ENCODE measurements at regions not wholly inside any gene's neighbourhood (a gene's known extent, or its start where the extent isn't known, plus 50 kb on each side); places are given as distances from the start of the nearest gene placed in this dataset.

DNA sequence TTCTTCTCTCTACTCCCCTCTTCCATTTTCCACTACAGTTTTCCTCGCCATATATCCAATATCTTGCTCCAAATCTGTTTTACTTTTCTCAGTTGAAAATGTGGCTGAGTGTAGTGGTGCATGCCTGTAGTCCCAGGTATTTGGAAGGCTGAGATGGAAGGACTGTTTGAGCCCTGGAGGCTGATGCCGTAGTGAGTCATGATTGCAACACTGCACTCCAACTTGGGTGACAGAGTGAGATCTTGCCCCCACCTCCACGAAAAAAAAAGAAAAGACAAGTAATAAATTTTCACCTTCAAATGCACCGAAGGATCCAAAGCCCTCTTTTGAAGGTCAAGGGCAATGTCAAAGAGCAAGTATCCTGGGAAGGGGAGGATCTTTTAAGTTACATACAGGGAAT is 592.3 kb downstream of the TMEM114 start:
- Histone ChIP-seq H3K4me3 (ENCODE audit: low read length) (no peak overlapping the region), H3K9me3 (ENCODE audit: low read length) (no peaks in the 10 kb centered on the region), H3K36me3 (ENCODE audit: insufficient read depth, low read length) (no peaks in the 10 kb centered on the region), H3K4me1 (ENCODE audit: insufficient read depth, low read length) (no peaks in the 10 kb centered on the region), H2AFZ (ENCODE audit: low read depth, low read length) (no peak overlapping the region), H3K27me3 (ENCODE audit: insufficient read depth, low read length) (no peaks in the 10 kb centered on the region)

DNA sequence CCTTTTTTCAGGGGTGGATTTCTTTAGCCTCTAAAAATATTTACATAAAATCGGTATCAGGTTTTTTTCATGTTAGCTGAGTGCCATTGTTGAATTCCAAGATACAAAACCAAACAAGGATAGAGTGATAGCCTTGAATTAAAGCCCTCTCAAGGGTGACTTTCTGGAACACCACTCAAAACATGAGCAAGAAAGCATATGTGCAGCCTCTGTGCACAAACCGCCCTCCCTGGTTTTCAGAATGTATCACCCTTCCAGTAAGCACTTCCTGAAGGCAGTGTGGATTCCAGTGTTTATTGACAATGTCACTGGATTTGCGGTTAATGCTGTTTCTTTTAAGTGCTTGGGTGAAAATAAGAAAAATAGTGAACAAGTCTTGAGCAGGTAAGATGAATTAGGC is 597.7 kb downstream of the TMEM114 start:
- H3K36me3 ChIP-seq (ENCODE audit: insufficient read depth, low read length), result no peaks in the 10 kb centered on the region
- H3K4me3 ChIP-seq (ENCODE audit: low read length), result no peak overlapping the region
- no peak overlapping the region for H2AFZ ChIP-seq (ENCODE audit: low read depth, low read length)
- no peaks in the 10 kb centered on the region for H3K9me3 ChIP-seq (ENCODE audit: low read length)
- H3K27me3 ChIP-seq (ENCODE audit: insufficient read depth, low read length), result no peaks in the 10 kb centered on the region
- no peaks in the 10 kb centered on the region for H3K4me1 ChIP-seq (ENCODE audit: insufficient read depth, low read length)

DNA sequence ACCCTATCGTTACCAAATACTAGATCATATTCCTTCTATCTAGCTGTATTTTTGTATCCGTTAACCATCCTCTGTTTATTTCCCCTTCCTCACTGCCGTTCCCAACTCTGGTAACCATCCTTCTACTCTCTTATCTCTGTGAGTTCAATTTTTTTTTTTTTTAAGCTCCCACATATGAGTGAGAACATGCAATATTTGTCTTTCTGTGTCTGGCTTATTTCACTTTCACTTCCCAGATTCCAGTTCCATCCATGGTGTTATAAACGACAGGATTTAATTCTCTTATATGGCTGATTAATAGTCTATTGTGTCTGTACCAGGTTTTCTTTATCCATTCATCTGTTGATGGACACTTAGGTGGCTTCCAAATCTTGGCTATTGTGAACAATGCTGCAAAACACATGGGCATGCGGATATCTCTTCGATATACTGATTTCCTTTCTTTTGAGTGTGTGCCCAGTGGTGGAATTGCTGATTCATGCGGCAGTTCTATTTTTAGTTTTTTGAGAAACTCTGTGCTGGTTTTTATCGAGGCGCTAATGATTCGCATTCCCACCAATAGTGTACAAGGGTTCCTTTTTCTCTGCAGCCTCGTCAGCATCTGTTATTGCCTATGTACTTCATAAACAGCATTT is 599.6 kb downstream of the TMEM114 start:
- no peaks in the 10 kb centered on the region for H3K36me3 ChIP-seq (ENCODE audit: insufficient read depth, low read length)
- no peak overlapping the region for H2AFZ ChIP-seq (ENCODE audit: low read depth, low read length)
- H3K27me3 ChIP-seq (ENCODE audit: insufficient read depth, low read length), result no peaks in the 10 kb centered on the region
- no peaks in the 10 kb centered on the region for H3K9me3 ChIP-seq (ENCODE audit: low read length)
- no peak overlapping the region for H3K4me3 ChIP-seq (ENCODE audit: low read length)
- no peaks in the 10 kb centered on the region for H3K4me1 ChIP-seq (ENCODE audit: insufficient read depth, low read length)

DNA sequence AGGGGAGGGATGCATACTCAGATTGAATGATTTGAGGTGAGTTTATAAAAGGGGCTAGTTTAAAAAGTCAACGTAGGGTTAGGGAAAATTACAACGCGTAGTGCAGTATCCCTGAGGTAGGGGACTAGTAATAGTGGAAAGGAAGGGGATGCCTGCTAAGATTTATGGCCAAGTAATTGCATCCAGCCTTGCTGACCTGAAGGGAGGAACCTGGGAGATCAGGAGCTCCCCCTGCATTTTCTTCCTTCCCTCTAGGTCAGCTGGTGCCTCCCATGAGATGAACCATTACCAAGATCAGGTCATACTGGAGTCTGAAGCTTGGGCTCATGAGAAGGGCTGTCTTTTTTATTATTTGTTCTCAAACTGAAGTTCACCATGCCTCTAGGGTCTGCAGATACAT is 606.6 kb downstream of the TMEM114 start:
- H3K4me3 ChIP-seq (ENCODE audit: low read length), result no peak overlapping the region
- no peaks in the 10 kb centered on the region for H3K27me3 ChIP-seq (ENCODE audit: insufficient read depth, low read length)
- H3K9me3 ChIP-seq (ENCODE audit: low read length), result no peaks in the 10 kb centered on the region
- no peaks in the 10 kb centered on the region for H3K36me3 ChIP-seq (ENCODE audit: insufficient read depth, low read length)
- H3K4me1 ChIP-seq (ENCODE audit: insufficient read depth, low read length), result no peaks in the 10 kb centered on the region
- no peak overlapping the region for H2AFZ ChIP-seq (ENCODE audit: low read depth, low read length)

DNA sequence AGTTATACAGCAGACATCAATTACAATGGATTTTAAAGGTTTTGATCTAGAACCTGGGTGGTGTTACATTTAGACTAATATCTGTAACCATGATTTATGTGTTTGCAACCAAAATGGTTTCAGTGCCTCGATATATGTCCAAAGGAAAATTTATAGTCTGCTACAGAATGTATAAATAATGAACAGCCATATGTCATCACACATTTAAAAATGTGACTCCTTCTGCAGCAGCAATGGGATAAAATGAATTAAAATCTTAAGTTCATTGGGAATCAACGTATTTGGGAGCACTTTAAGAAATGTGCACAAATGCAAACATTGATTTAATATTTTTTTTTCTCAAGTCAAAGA is 610.2 kb downstream of the TMEM114 start:
- Histone ChIP-seq H3K27me3 (ENCODE audit: insufficient read depth, low read length) (no peaks in the 10 kb centered on the region), H3K4me1 (ENCODE audit: insufficient read depth, low read length) (no peaks in the 10 kb centered on the region), H3K36me3 (ENCODE audit: insufficient read depth, low read length) (no peaks in the 10 kb centered on the region), H3K4me3 (ENCODE audit: low read length) (no peak overlapping the region), H3K9me3 (ENCODE audit: low read length) (no peaks in the 10 kb centered on the region), H2AFZ (ENCODE audit: low read depth, low read length) (no peak overlapping the region)

DNA sequence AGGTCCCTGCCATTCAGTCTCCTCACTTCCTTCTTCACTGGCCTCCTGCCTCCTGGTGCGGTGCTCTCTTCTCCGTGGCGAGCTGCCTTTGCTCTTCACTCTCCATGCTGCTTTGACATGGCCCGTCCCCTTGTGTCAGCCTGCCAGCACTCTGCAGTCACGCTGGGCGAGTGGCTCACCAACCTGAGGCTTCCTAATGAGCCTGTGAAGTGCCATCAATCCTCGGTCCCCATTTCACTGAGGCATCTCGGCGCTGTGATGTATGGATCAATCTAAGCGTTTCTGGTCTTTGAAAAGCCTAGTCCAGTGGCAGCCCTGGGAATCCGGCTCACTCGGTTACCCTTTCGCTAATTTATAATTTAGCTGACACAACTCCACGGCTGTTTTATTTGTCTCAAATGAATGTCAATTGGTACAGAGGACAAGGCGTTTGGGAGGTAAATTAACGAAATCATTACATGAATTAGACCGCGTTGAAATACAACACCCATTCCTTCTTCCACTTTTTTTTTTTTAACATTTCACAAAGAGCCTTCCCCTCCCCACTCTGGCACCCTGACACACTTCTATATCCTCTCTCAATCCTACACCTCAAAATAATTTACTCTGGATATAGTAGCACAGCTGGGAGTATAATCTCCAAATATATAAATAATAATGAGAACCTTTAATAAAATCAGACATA is 610.7 kb downstream of the TMEM114 start:
- no peak overlapping the region for H2AFZ ChIP-seq (ENCODE audit: low read depth, low read length)
- no peak overlapping the region for H3K4me3 ChIP-seq (ENCODE audit: low read length)
- no peaks in the 10 kb centered on the region for H3K4me1 ChIP-seq (ENCODE audit: insufficient read depth, low read length)
- H3K9me3 ChIP-seq (ENCODE audit: low read length), result no peaks in the 10 kb centered on the region
- no peaks in the 10 kb centered on the region for H3K27me3 ChIP-seq (ENCODE audit: insufficient read depth, low read length)
- no peaks in the 10 kb centered on the region for H3K36me3 ChIP-seq (ENCODE audit: insufficient read depth, low read length)

DNA sequence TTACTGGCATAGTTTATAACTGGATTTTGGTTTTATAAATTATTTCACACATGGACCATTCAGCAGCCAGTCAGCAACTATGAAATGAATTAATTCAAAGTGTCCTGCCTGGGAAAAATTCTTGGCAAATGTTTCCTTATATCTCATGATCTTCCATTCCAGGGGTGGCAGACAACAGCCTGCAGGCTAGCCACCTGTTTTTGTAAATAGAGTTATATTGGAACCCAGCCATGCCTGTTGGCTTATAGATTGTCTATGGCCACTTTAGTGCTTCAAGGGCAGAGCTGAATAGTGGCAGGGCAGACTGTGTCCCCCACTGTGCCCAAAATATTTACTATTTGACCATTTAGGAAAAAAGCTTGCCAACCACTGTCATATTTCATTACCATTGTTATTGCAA is 613.7 kb downstream of the TMEM114 start:
- H3K27me3 ChIP-seq (ENCODE audit: insufficient read depth, low read length), result no peaks in the 10 kb centered on the region
- H3K4me3 ChIP-seq (ENCODE audit: low read length), result no peak overlapping the region
- no peaks in the 10 kb centered on the region for H3K36me3 ChIP-seq (ENCODE audit: insufficient read depth, low read length)
- H3K4me1 ChIP-seq (ENCODE audit: insufficient read depth, low read length), result no peaks in the 10 kb centered on the region
- H3K9me3 ChIP-seq (ENCODE audit: low read length), result no peaks in the 10 kb centered on the region
- no peak overlapping the region for H2AFZ ChIP-seq (ENCODE audit: low read depth, low read length)

DNA sequence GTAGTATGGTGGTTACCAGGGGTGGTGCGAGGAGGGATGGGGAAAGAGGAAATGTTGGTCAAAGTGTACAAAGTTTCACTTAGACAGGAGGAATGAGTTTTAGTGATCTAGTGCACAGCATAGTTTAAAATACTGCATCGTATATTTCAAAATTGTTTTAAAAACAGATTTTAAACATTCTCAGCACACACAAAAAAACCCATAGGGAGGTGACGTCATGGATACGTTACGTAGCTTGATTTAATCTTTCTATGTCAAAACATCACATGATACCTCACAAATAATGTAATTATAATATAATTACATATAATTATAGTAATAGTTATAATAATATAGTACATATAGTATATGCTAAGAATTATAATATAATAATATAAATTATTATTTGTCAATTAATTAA is 614.2 kb downstream of the TMEM114 start:
- Histone ChIP-seq H3K4me3 (ENCODE audit: low read length) (no peak overlapping the region), H3K27me3 (ENCODE audit: insufficient read depth, low read length) (no peaks in the 10 kb centered on the region), H2AFZ (ENCODE audit: low read depth, low read length) (no peak overlapping the region), H3K9me3 (ENCODE audit: low read length) (no peaks in the 10 kb centered on the region), H3K36me3 (ENCODE audit: insufficient read depth, low read length) (no peaks in the 10 kb centered on the region), H3K4me1 (ENCODE audit: insufficient read depth, low read length) (no peaks in the 10 kb centered on the region)

DNA sequence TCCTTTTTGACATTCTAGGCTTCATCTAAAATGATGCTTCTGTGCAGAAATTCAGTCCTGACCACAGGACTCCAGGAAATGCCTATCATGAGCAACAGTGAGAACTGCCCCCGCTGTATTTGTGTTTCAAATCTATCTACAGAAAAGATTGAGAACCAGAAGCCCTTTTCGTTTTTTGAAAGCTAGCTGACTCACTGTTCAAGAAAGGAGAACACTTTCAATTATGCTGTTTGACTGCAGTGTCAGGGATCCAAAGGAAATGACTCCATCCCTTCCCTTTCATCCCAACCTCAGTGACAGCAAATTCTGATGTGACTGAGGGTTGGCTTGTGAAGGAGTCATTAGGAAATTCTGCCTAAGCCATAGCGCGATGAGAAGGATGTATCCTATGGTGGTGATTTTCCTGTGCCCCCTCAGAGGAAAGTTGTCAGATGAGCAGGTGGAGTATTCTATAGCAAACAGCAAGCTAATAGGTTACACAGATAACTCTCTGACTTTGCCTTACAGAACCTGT is 622.3 kb downstream of the TMEM114 start:
- H3K36me3 ChIP-seq (ENCODE audit: insufficient read depth, low read length), result no peaks in the 10 kb centered on the region
- H2AFZ ChIP-seq (ENCODE audit: low read depth, low read length), result no peak overlapping the region
- no peaks in the 10 kb centered on the region for H3K9me3 ChIP-seq (ENCODE audit: low read length)
- no peaks in the 10 kb centered on the region for H3K4me1 ChIP-seq (ENCODE audit: insufficient read depth, low read length)
- no peak overlapping the region for H3K4me3 ChIP-seq (ENCODE audit: low read length)
- no peaks in the 10 kb centered on the region for H3K27me3 ChIP-seq (ENCODE audit: insufficient read depth, low read length)

DNA sequence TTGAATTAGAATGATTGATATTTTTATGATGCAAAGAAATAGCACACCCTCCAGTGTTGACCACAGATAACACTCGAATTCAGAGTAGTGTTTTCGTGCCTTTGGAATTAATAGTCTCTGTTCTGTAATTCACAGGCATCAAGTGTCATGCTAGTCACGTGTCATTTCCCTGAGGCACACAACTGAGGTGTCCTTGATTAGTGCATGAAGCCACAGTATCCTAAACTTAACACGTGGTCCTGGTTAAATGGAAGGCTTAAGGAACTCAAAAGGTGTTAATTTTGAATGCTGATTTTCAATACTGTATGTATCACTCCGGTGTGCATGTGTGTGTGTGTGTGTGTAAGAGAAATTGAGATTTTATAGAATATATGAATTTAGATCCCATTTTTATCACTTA is 625.6 kb downstream of the TMEM114 start:
- Histone ChIP-seq H3K4me1 (ENCODE audit: insufficient read depth, low read length) (no peaks in the 10 kb centered on the region), H3K9me3 (ENCODE audit: low read length) (no peaks in the 10 kb centered on the region), H3K4me3 (ENCODE audit: low read length) (no peak overlapping the region), H3K27me3 (ENCODE audit: insufficient read depth, low read length) (no peaks in the 10 kb centered on the region), H3K36me3 (ENCODE audit: insufficient read depth, low read length) (no peaks in the 10 kb centered on the region), H2AFZ (ENCODE audit: low read depth, low read length) (no peak overlapping the region)

DNA sequence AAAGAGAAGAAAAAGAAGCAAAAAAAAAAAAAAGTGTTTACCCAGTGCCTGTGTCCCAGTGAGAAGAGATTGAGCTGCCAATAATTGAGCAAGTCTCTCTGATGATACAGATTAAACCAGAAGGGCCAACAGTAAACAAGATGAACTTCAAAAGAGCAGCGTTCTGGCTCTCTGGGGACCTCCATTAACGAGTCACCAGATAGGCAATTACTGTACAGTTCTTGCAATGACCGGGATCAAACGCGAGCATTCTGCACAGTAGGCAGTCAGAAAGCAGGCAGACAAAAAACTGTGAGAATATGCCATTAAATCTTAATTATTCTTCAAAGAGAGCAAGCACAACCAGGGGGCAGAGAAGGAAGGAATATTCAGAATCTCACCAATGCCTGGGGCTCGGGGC is 626.1 kb downstream of the TMEM114 start:
- Histone ChIP-seq H3K36me3 (ENCODE audit: insufficient read depth, low read length) (no peaks in the 10 kb centered on the region), H3K4me1 (ENCODE audit: insufficient read depth, low read length) (no peaks in the 10 kb centered on the region), H3K9me3 (ENCODE audit: low read length) (no peaks in the 10 kb centered on the region), H3K4me3 (ENCODE audit: low read length) (no peak overlapping the region), H3K27me3 (ENCODE audit: insufficient read depth, low read length) (no peaks in the 10 kb centered on the region), H2AFZ (ENCODE audit: low read depth, low read length) (no peak overlapping the region)

DNA sequence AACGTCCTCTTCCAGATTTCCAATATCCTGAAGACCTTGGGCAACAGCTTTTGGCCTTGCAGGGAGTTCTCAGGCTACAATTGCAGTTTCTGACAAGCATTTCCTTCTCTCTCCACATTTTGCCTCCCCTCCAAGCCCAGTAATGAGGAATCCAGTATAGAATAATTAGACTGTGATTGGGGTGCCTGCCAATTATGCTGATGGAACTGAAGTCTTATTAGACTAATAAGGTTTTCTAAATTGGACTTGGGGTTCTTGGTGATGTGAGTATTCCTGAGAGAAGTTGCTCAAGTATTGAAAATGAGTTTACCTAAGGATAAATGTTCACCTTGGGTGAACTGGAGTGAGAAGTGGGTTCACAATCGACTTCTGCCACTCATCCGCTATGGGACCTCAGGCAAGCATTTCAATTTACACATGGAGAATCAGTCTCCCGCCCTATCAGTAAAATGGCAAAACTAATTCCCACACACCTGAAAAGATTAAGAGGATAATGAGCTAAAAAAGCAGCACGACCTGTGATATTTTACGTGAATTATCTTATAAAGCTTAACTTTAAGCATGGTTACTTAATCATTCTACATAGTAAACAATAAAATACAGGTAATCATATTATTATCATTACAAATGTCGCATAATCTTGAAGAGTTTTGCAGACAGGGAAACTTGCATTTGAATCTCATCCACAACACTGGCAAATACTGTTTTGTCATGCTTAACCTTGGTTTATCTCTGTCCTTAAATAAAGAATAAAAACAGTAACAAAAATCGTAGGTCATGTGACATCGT is 628.0 kb downstream of the TMEM114 start:
- no peaks in the 10 kb centered on the region for H3K4me1 ChIP-seq (ENCODE audit: insufficient read depth, low read length)
- no peak overlapping the region for H2AFZ ChIP-seq (ENCODE audit: low read depth, low read length)
- H3K4me3 ChIP-seq (ENCODE audit: low read length), result no peak overlapping the region
- no peaks in the 10 kb centered on the region for H3K27me3 ChIP-seq (ENCODE audit: insufficient read depth, low read length)
- no peaks in the 10 kb centered on the region for H3K36me3 ChIP-seq (ENCODE audit: insufficient read depth, low read length)
- no peaks in the 10 kb centered on the region for H3K9me3 ChIP-seq (ENCODE audit: low read length)

DNA sequence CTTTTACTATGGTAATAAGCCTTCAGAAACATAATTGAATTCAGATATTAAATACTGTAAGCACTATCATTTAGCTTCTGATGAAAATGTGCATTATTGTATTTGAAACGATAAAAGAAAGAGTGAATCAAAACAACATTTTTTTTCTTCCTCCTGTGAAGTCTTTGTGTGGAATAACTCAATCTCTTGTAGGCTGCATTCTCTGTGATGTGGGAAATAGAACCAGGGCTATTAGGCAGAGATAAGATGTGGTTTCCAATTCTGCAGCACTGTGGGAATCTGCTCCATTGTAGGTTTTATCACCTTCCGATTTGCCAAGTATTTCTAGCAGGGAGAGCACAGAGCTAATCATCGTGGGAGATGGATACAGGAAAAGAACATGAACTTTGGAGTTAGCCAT is 624.5 kb downstream of the RBFOX1 start:
- H2AFZ ChIP-seq (ENCODE audit: low read depth, low read length), result no peak overlapping the region
- H3K4me1 ChIP-seq (ENCODE audit: insufficient read depth, low read length), result no peaks in the 10 kb centered on the region
- no peaks in the 10 kb centered on the region for H3K36me3 ChIP-seq (ENCODE audit: insufficient read depth, low read length)
- H3K4me3 ChIP-seq (ENCODE audit: low read length), result no peak overlapping the region
- H3K27me3 ChIP-seq (ENCODE audit: insufficient read depth, low read length), result no peaks in the 10 kb centered on the region
- H3K9me3 ChIP-seq (ENCODE audit: low read length), result no peaks in the 10 kb centered on the region

All from neuron (in vitro differentiated cells).